ENCODE measurements at regions not wholly inside any gene's neighbourhood (a gene's known extent, or its start where the extent isn't known, plus 50 kb on each side); places are given as distances from the start of the nearest gene placed in this dataset.
A peak's percentile ranks its signal among the peaks of the same experiment; 100 is the strongest.

DNA sequence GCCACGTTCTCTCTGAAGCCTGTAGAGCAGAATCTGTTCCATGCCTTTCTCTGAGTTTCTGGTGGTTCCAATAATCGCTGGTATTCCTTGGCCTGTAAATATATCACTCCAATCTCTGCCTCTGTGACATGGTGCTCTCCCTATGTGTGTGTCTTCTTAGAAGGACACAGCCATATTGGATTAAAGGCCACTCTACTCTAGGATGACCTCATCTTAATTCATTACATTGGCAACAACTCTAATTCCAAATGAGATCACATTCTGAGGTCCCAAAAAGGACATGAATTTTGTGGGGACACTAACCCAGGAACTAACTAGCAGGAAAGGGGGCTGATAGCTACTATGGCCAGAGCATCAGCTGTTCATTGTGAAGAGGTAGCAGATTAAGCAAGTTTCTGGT is 110.7 kb downstream of the KLF12 start:
- Histone ChIP-seq H3K9ac (ENCODE audit: low read depth, low read length) (no peak overlapping the region), H3K27me3 (ENCODE audit: control insufficient read depth, insufficient read depth, low read length) (no peaks in the 10 kb centered on the region), H3K4me3 (ENCODE audit: low read length) (no peak overlapping the region), H3K36me3 (ENCODE audit: insufficient read depth, low read length) (peaks cover 12% of the 10 kb centered on the region), H3K9me3 (replicated peaks; ENCODE audit: low read length) (no peaks in the 10 kb centered on the region), H3K4me2 (ENCODE audit: low read length) (no peak overlapping the region), H3K4me1 (ENCODE audit: control insufficient read depth, insufficient read depth, low read length) (no peaks in the 10 kb centered on the region)

DNA sequence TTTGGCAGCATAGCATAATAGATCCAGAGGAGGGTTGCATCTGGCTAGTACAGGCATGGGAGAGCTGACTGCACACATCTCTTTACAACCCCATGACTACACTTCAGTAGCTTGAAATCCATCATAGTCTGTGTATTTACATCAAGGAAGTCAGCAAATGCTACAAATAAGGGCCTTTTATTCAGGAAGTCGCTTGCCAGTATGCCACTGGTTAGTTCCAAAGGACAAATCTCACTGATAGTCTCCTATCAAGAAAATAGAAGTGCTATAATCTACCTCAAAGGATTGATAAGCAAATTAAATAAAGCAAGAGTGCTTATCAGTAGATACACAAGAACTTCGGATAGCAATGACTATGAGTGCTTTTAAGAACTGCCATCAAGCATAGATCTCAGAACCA is 112.7 kb downstream of the KLF12 start:
- Histone ChIP-seq H3K4me1 (ENCODE audit: control insufficient read depth, insufficient read depth, low read length) (no peaks in the 10 kb centered on the region), H3K9me3 (replicated peaks; ENCODE audit: low read length) (no peaks in the 10 kb centered on the region), H3K36me3 (ENCODE audit: insufficient read depth, low read length) (peaks cover 12% of the 10 kb centered on the region), H3K27me3 (ENCODE audit: control insufficient read depth, insufficient read depth, low read length) (no peaks in the 10 kb centered on the region), H3K9ac (ENCODE audit: low read depth, low read length) (no peak overlapping the region), H3K4me3 (ENCODE audit: low read length) (no peak overlapping the region), H3K4me2 (ENCODE audit: low read length) (no peak overlapping the region)

DNA sequence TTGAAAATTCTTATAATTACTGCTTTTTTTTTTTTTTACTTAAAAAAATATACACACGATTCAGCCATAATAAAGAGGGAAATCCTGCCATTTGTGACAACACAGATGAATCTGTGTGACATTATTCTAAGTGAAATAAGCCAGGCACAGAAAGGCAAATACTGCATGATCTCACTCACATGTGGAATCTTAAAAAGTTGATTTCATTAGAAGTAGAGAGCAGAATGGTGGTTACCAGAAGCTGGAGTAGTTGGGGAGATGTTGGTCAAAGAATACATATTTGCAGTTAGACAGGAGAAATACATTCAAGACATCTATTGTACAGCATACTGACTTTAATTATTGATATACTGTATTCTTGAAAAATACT is 116.2 kb downstream of the KLF12 start:
- H3K9me3 ChIP-seq (replicated peaks; ENCODE audit: low read length) = no peaks in the 10 kb centered on the region
- H3K4me2 ChIP-seq (ENCODE audit: low read length) = no peak overlapping the region
- no peak overlapping the region for H3K9ac ChIP-seq (ENCODE audit: low read depth, low read length)
- H3K36me3 ChIP-seq (ENCODE audit: insufficient read depth, low read length) = peaks cover 8% of the 10 kb centered on the region
- no peak overlapping the region for H3K4me3 ChIP-seq (ENCODE audit: low read length)
- H3K27me3 ChIP-seq (ENCODE audit: control insufficient read depth, insufficient read depth, low read length) = no peaks in the 10 kb centered on the region
- H3K4me1 ChIP-seq (ENCODE audit: control insufficient read depth, insufficient read depth, low read length) = no peaks in the 10 kb centered on the region

DNA sequence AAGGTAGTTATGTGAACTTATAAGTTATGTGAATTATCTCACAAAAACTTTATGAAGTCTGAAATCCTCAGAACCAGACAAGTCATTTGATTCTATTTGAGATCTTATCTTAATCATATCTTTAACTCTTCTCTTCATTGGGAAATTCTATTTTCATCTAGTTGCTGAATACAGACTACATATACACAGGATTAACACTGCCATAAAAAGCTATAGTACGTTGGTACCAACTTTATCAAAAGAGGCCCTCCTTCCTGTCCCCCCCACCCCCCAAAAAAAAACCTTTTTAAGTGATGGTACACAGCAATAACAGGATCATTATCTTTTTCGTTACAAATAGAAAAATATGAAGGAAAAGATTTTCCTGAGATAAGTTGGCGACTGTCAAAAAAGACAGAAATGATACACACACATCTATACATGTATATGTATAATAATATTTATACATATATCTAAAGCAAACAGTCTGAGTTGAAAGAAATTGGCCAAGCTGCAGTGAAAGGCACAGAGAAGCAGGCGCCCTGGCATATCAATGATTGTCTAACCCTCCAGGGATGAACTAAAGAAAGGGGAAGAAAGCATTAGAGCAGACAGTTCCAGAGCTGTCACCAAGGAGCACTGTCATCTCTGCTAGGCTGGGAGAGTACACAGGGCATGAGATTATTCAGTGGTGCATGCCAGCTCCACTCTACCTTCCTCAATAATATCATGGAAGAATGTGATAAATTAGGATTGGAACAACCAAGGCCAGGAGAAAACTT is 116.7 kb downstream of the KLF12 start:
- H3K4me1 ChIP-seq (ENCODE audit: control insufficient read depth, insufficient read depth, low read length) = no peaks in the 10 kb centered on the region
- H3K27me3 ChIP-seq (ENCODE audit: control insufficient read depth, insufficient read depth, low read length) = no peaks in the 10 kb centered on the region
- H3K4me3 ChIP-seq (ENCODE audit: low read length) = no peak overlapping the region
- no peak overlapping the region for H3K9ac ChIP-seq (ENCODE audit: low read depth, low read length)
- H3K9me3 ChIP-seq (replicated peaks; ENCODE audit: low read length) = no peaks in the 10 kb centered on the region
- peaks cover 5% of the 10 kb centered on the region for H3K36me3 ChIP-seq (ENCODE audit: insufficient read depth, low read length)
- no peak overlapping the region for H3K4me2 ChIP-seq (ENCODE audit: low read length)

DNA sequence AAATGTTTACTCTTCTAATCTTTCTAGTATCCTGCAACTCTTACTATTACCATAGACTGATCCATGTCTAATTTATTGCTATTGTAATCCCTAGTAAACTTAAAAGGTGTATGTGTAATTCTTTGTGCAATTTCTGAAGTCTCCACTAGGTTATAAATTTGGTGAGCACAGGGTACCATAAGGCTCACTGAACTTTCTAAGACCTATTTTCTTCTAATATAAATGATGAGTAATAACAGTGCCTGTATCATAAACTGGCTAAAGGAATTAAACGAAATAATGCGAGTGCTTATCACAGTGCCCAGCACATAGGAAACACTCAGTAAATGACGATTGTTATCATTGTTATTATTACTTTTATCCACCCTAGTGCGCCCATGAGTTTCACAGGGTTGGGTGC is 119.1 kb downstream of the KLF12 start:
- no peaks in the 10 kb centered on the region for H3K9me3 ChIP-seq (replicated peaks; ENCODE audit: low read length)
- H3K4me2 ChIP-seq (ENCODE audit: low read length) = no peak overlapping the region
- no peaks in the 10 kb centered on the region for H3K27me3 ChIP-seq (ENCODE audit: control insufficient read depth, insufficient read depth, low read length)
- H3K36me3 ChIP-seq (ENCODE audit: insufficient read depth, low read length) = no peaks in the 10 kb centered on the region
- H3K9ac ChIP-seq (ENCODE audit: low read depth, low read length) = no peak overlapping the region
- H3K4me3 ChIP-seq (ENCODE audit: low read length) = no peak overlapping the region
- H3K4me1 ChIP-seq (ENCODE audit: control insufficient read depth, insufficient read depth, low read length) = no peaks in the 10 kb centered on the region

DNA sequence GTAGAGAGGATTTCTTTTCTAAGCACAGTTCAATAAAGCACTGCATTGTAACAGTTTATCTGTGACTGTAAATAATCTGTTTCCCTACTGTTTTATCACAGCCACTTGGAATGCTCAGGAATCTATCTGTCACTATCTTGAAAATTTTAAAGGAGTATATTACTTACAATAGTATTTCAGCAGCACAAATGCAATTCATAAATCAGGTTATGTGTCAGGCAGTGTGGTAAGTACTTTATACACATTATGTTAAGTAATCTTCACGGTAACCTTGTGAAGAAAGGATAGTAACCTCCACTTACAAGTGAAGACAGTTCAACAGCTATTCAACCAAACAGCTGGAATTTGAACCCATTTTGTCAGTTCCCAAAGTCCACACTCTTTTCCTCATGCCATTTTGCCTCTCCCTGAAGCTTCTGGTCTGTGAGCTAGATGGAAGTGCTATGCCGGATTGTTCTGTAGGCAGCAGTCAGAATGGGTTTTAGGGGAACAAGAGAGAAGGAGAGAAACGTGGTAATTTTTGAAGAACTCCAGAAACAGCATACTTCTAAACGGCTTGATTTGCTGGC is 125.0 kb downstream of the KLF12 start:
- H3K36me3 ChIP-seq (ENCODE audit: insufficient read depth, low read length) = no peaks in the 10 kb centered on the region
- no peak overlapping the region for H3K4me3 ChIP-seq (ENCODE audit: low read length)
- H3K9me3 ChIP-seq (replicated peaks; ENCODE audit: low read length) = no peaks in the 10 kb centered on the region
- peaks cover 10% of the 10 kb centered on the region for H3K4me1 ChIP-seq (ENCODE audit: control insufficient read depth, insufficient read depth, low read length)
- no peak overlapping the region for H3K9ac ChIP-seq (ENCODE audit: low read depth, low read length)
- no peaks in the 10 kb centered on the region for H3K27me3 ChIP-seq (ENCODE audit: control insufficient read depth, insufficient read depth, low read length)
- H3K4me2 ChIP-seq (ENCODE audit: low read length) = no peak overlapping the region

DNA sequence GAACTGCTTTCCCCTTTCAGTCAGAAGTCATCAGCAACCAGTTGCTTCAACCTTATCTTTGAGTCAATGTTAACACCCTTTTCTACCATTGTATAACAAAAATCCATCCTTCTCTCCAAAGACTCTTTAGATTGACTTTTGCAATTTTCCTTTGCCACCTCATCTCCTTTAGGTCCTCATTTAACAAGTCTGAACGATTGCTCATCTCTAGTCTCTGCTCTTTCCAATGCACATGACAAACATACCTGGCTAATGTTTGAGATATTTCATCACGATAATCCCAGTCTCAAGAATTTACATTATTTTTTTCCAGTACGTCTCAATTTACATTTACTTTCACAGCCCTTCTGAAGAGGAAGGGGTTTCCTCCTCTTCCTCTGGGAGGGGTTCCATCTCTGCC is 127.5 kb downstream of the KLF12 start:
- Histone ChIP-seq H3K9ac (ENCODE audit: low read depth, low read length) (no peak overlapping the region), H3K4me3 (ENCODE audit: low read length) (no peak overlapping the region), H3K9me3 (replicated peaks; ENCODE audit: low read length) (no peaks in the 10 kb centered on the region), H3K4me2 (ENCODE audit: low read length) (no peak overlapping the region), H3K27me3 (ENCODE audit: control insufficient read depth, insufficient read depth, low read length) (no peaks in the 10 kb centered on the region), H3K36me3 (ENCODE audit: insufficient read depth, low read length) (no peaks in the 10 kb centered on the region), H3K4me1 (ENCODE audit: control insufficient read depth, insufficient read depth, low read length) (peaks cover 22% of the 10 kb centered on the region)

DNA sequence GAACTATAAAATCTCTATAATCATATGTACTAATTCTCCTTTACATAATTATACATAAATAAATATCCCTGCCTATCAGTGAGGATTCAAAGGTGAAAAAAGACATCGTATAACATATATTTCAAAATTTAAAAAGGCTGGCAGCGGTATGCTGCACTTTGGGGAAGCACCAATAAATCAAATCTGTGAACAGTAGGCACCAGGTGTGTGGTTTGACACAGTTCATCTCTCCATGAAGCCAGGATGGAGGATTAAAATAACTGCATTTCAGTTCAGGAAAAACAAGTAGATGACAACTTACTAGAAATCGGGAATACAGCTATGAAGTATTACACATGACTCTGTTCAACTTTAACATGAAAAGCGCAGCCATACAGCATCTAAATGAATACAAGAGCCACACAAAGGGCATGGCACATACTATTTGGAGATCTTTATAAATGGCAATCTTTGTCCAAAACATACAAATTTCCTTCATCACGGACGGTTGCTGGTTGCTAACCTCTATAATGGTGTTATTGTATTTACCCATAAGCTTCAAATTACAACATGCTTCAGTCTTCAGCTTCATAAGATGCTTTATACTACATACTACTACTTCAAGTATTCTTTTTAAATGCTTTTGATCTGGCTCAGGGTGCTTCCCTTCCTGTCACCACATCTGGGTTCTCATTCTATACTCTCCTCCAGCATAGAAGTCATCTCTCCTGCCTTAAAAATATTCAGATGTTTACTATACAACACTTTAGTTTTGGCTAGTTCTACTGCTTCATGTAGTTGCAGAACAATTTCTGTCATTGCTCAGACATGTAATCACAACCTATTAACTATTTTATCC is 128.7 kb downstream of the KLF12 start:
- no peak overlapping the region for H3K4me2 ChIP-seq (ENCODE audit: low read length)
- H3K36me3 ChIP-seq (ENCODE audit: insufficient read depth, low read length) = no peaks in the 10 kb centered on the region
- H3K9me3 ChIP-seq (replicated peaks; ENCODE audit: low read length) = no peaks in the 10 kb centered on the region
- H3K9ac ChIP-seq (ENCODE audit: low read depth, low read length) = no peak overlapping the region
- no peaks in the 10 kb centered on the region for H3K27me3 ChIP-seq (ENCODE audit: control insufficient read depth, insufficient read depth, low read length)
- peaks cover 22% of the 10 kb centered on the region for H3K4me1 ChIP-seq (ENCODE audit: control insufficient read depth, insufficient read depth, low read length)
- H3K4me3 ChIP-seq (ENCODE audit: low read length) = no peak overlapping the region

DNA sequence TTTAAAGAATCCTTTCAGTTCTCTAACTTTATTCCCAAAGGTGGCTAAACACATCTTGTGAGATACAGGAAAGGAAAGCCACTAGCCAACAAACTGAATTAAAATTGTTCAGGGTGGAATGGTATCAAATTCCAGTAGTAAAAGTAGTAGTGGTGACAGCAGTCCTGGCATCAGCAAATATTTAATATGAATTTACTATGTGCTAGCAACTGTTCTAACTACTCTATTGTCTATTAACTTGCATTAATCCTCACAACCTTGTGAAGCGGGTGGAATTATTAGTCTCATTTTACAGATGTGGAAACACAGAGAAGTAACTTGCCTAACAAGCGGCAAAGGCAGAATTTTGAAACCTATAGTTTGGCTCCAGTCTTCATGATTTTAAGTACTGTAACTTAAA is 130.1 kb downstream of the KLF12 start:
- Histone ChIP-seq H3K9ac (ENCODE audit: low read depth, low read length) (no peak overlapping the region), H3K27me3 (ENCODE audit: control insufficient read depth, insufficient read depth, low read length) (no peaks in the 10 kb centered on the region), H3K4me2 (ENCODE audit: low read length) (peak overlapping the region; percentile 15), H3K4me3 (ENCODE audit: low read length) (no peak overlapping the region), H3K4me1 (ENCODE audit: control insufficient read depth, insufficient read depth, low read length) (peaks cover 22% of the 10 kb centered on the region), H3K9me3 (replicated peaks; ENCODE audit: low read length) (no peaks in the 10 kb centered on the region), H3K36me3 (ENCODE audit: insufficient read depth, low read length) (no peaks in the 10 kb centered on the region)

DNA sequence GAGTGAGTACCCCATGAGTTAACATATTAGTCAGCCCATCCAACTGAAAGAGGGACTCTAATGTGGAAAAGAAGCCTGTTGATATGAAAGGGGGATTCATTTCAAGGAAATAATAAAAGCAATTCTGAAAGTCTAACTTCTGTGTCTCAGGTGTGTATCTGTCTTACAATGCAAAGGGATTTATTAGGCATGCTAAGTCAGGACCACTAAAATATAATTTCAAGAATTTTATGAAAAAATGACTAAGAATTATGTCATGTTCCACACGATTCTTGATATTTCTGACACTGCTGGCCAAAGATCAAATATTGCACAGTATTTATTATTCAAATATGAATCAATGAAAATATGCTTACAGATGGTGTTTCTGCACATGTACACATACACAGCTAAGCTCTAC is 130.8 kb downstream of the KLF12 start:
- Histone ChIP-seq H3K4me1 (ENCODE audit: control insufficient read depth, insufficient read depth, low read length) (peaks cover 22% of the 10 kb centered on the region), H3K27me3 (ENCODE audit: control insufficient read depth, insufficient read depth, low read length) (no peaks in the 10 kb centered on the region), H3K4me3 (ENCODE audit: low read length) (no peak overlapping the region)

DNA sequence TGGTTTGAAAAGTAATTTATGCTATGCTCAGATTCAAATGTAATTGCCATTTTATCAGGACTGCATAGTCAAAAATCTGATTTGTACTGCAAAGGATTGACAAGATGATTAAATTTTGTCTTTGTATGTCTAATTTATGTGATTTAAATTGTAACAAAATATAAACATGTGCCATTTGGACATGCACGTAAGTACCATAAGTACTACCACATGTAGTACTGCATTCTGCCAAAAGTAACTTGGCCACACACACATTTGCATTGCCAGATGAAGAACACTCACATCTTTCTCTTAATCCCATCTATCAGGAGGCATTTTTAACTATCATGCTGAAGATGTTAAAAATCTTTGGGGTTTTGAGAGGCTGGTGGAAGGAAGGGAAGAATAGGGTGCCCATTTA is 133.3 kb downstream of the KLF12 start:
- Histone ChIP-seq H3K9ac (ENCODE audit: low read depth, low read length) (no peak overlapping the region), H3K36me3 (ENCODE audit: insufficient read depth, low read length) (no peaks in the 10 kb centered on the region), H3K9me3 (replicated peaks; ENCODE audit: low read length) (no peaks in the 10 kb centered on the region), H3K4me1 (ENCODE audit: control insufficient read depth, insufficient read depth, low read length) (peaks cover 16% of the 10 kb centered on the region), H3K4me3 (ENCODE audit: low read length) (no peak overlapping the region), H3K4me2 (ENCODE audit: low read length) (no peak overlapping the region), H3K27me3 (ENCODE audit: control insufficient read depth, insufficient read depth, low read length) (no peaks in the 10 kb centered on the region)

More for the DNA sequence above, 130.8 kb downstream of the KLF12 start:
- Histone ChIP-seq H3K9me3 (replicated peaks; ENCODE audit: low read length) (no peaks in the 10 kb centered on the region), H3K9ac (ENCODE audit: low read depth, low read length) (no peak overlapping the region), H3K36me3 (ENCODE audit: insufficient read depth, low read length) (no peaks in the 10 kb centered on the region), H3K4me2 (ENCODE audit: low read length) (peak overlapping the region; percentile 16)

Measured in skeletal muscle satellite cell (primary cell).